ENCODE measurements at regions not wholly inside any gene's neighbourhood (a gene's known extent, or its start where the extent isn't known, plus 50 kb on each side); places are given as distances from the start of the nearest gene placed in this dataset.

- TF ChIP-seq CTCF (conservative IDR thresholded peaks at IDR 0.05; ENCODE audit: control insufficient read depth, insufficient read depth, low read depth, low read length) = no peak
- no peak overlapping the region for H3K4me3 ChIP-seq (ENCODE audit: control insufficient read depth, low read depth, low read length)
- DNase-seq (ENCODE audit: low read depth) = no peak
These were observed 166.8 kb downstream of the KCTD15 start for GRCh38 chr19:33963514-33963913.

GRCh38 chr19:33971073-33971472, 174.4 kb downstream of the KCTD15 start:
- no peak for DNase-seq (ENCODE audit: low read depth)
- H3K4me3 ChIP-seq (ENCODE audit: control insufficient read depth, low read depth, low read length) = no peak overlapping the region
- TF ChIP-seq CTCF (conservative IDR thresholded peaks at IDR 0.05; ENCODE audit: control insufficient read depth, insufficient read depth, low read depth, low read length) = no peak

- no peak for TF ChIP-seq CTCF (conservative IDR thresholded peaks at IDR 0.05; ENCODE audit: control insufficient read depth, insufficient read depth, low read depth, low read length)
- no peak for DNase-seq (ENCODE audit: low read depth)
- H3K4me3 ChIP-seq (ENCODE audit: control insufficient read depth, low read depth, low read length) = no peak overlapping the region
These were observed 181.4 kb downstream of the KCTD15 start for GRCh38 chr19:33977756-33978685.

- no peak overlapping the region for H3K4me3 ChIP-seq (ENCODE audit: control insufficient read depth, low read depth, low read length)
- no peak for TF ChIP-seq CTCF (conservative IDR thresholded peaks at IDR 0.05; ENCODE audit: control insufficient read depth, insufficient read depth, low read depth, low read length)
- no peak for DNase-seq (ENCODE audit: low read depth)
These were observed 186.0 kb downstream of the KCTD15 start for GRCh38 chr19:33982706-33983105.

GRCh38 chr19:33988601-33989000, 183.7 kb upstream of the LSM14A start:
- no peak for TF ChIP-seq CTCF (conservative IDR thresholded peaks at IDR 0.05; ENCODE audit: control insufficient read depth, insufficient read depth, low read depth, low read length)
- no peak for DNase-seq (ENCODE audit: low read depth)
- no peak overlapping the region for H3K4me3 ChIP-seq (ENCODE audit: control insufficient read depth, low read depth, low read length)

- no peak for DNase-seq (ENCODE audit: low read depth)
- peak; percentile 19 for TF ChIP-seq CTCF (conservative IDR thresholded peaks at IDR 0.05; ENCODE audit: control insufficient read depth, insufficient read depth, low read depth, low read length)
- H3K4me3 ChIP-seq (ENCODE audit: control insufficient read depth, low read depth, low read length) = no peak overlapping the region
These were observed 174.6 kb upstream of the LSM14A start for GRCh38 chr19:33997690-33998089.
